NCI-H2196 treated with DMSO at 0.1 percent for 48 hours (cell line): ENCODE measurements at regions not wholly inside any gene's neighbourhood (a gene's known extent, or its start where the extent isn't known, plus 50 kb on each side); places are given as distances from the start of the nearest gene placed in this dataset.
"Not testable (repeated sequence)": the region's sequence is repeated elsewhere in the genome, so short reads cannot be mapped to it uniquely, and the experiment has no call there.

Source experiments
- DNase-seq: peaks from one replicate; lab custom pipeline; 2025; ENCODE audit not compliant: unreplicated experiment; lab: John Stamatoyannopoulos, UW

- DNase-seq = not testable (repeated sequence)
These were observed 243.8 kb upstream of the PROK2 start for GRCh38 chr3:72028726-72029125.

DNA sequence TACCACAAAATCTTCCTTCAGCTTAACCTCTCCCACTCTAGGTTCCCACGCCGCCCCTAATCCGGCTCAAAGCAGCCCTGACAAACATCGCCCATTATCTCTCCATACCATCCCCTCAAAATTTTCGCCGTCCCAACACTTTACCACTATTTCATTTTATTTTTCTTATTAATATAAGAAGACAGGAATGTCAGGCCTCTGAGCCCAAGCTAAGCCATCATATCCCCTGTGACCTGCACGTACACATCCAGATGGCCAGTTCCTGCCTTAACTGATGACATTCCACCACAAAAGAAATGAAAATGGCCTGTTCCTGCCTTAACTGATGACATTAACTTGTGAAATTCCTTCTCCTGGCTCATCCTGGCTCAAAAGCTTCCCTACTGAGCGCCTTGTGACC is 243.4 kb upstream of the PROK2 start:
- DNase-seq = not testable (repeated sequence)

- DNase-seq = not testable (repeated sequence)
These were observed 242.8 kb upstream of the PROK2 start for GRCh38 chr3:72027728-72028127.

DNA sequence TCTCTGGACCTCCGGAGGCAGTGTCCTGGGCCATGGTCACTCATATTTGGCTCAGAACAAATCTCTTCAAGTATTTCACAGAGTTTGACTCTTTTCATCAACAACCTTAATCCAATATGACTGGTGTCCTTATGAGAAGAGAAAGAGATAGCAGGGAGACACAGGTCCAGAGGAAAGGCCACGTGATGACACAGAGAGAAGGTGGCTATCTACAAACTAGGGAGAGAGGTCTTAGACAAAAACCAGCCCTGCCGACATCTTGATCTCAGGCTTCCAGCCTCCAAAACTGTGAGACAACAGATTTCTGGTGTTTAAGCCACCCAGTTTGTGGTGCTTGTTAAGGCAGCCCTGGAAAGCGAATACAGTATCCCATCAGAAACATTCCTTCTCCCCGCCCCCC is 237.1 kb upstream of the PROK2 start:
- no peak for DNase-seq

GRCh38 chr3:72021531-72021930 is 236.6 kb upstream of the PROK2 start:
- DNase-seq = no peak

- DNase-seq = no peak
These were observed 233.5 kb upstream of the PROK2 start for GRCh38 chr3:72018343-72018984.

DNA sequence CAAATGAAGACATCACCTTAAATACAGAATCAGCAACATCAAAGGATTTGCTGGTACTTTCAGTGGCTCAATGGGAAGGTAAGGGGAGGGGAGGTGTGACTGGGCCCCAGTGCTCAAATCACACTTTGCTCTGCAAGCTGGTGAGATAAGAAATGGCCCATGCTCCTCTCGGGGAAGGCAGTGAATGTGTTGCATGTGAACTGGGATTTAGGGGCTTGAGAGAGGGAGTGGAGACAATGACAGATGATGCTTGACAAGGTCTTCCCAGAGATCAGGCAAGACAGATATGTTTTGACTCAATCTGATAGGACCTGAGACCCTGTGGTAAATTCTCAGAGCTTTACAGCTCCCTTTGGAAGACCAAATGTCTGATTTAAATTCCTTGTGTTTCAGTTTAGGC is 233.0 kb upstream of the PROK2 start:
- DNase-seq = no peak

DNA sequence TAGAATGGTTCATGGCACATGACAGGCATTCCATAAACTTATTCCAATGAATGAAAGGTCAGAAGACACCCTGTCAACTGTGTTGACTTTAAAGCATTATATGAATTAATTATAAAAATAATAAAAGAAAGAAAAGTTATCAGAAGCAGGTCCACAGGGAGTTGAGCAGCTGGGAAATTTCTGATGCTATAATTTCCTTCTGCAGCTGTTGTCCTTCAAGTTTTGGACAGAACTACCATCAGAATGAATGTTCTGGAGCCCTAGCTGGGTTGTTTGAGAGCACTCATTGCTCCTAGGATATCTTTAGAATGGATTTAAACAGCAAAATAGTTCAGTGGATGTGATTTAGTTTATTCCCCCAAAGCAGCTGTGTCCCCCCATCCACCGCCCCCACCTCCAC is 232.4 kb upstream of the PROK2 start:
- DNase-seq = no peak

- DNase-seq = no peak
These were observed 230.5 kb upstream of the PROK2 start for GRCh38 chr3:72015463-72015862.

- DNase-seq = no peak
These were observed 228.1 kb upstream of the PROK2 start for GRCh38 chr3:72013084-72013483.

DNA sequence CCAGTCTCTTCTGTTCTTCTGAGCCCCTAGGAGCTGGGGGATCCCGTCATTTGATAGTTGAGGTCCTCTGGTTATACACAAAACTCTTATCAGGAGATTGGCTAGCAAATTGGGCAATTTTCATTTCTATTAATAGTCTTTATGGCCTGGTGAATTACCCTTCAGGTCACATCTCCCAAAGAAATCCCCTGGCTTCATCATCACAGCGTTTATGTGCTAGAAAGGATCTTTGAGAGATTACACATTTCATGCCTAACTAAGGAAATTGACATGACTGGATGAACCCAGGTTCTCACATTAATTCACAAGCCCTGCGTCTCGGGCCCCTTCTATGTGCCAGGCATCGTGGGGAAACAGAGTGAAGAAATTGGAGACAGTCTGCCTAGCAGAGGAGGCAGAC is 227.4 kb upstream of the PROK2 start:
- no peak for DNase-seq

GRCh38 chr3:72011485-72011884 is 226.5 kb upstream of the PROK2 start:
- DNase-seq = no peak

GRCh38 chr3:72009851-72010443 is 225.0 kb upstream of the PROK2 start:
- no peak for DNase-seq

GRCh38 chr3:72008226-72008996 is 223.5 kb upstream of the PROK2 start:
- no peak for DNase-seq

DNA sequence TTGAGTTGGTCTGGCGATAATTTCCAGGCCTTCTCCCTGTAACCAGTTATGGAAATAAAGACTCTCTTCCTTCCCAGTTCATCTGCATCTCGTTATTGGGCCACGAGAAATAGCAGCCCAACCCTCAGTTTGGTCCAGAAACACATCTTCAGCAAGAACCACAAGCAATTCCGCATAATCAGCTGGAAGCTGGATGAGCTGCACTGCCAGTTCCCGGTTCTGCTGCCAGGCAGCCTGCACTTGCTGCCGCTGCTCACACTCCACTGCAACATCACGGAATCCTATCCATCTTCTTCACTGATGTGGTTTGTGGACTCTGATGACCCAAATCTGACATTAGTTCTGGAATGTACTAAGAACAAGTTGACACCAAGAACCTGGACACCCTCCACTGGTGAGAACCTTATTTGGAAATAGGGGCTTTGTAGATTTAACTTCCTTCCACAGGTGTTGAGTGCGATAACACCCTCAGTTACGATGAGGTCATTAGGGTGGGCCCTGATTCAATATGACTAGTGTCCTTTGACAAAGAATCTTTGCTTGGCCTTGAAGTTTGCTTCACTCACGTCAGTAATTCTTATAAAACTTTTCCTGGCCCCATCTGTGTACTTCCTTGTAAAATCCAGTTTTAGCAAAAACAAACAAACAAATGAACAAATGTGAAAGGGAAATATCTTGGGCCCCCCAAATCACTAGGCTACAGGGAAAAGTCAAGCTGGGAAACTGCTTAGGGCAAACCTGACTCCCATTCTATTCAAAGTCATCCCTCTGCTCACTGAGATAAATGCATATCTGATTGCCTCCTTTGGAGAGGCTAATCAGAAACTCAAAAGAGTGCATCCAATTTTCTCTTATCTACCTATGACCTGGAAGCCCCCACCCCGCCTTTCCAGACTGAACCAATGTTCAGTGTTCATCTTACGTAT is 221.9 kb upstream of the PROK2 start:
- no peak for DNase-seq

DNA sequence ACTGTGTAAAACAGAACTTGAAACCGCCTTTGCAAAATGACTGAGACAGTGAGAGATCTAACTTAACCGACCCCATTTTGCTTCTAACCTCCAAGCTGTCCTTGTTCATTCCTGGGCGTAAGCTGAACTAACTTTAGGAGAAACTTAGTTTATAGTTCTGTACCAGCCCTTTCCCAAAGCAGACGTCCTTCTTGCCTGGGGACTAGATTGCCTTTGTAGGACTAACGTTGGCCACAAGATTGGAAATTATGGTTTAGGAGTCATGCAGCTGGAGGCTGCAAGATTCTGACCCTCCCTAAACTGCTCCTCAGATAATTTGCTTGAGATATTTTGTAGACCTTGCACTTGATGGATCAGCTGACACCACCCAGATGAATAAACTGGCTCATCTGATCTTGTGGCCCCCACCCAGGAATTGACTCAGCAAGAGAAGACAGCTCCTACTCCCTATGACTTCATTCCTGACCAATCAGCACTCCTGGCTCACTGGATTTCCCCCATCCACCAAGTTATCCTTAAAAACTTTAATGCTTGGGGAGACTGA is 219.9 kb upstream of the PROK2 start:
- DNase-seq = no peak

DNA sequence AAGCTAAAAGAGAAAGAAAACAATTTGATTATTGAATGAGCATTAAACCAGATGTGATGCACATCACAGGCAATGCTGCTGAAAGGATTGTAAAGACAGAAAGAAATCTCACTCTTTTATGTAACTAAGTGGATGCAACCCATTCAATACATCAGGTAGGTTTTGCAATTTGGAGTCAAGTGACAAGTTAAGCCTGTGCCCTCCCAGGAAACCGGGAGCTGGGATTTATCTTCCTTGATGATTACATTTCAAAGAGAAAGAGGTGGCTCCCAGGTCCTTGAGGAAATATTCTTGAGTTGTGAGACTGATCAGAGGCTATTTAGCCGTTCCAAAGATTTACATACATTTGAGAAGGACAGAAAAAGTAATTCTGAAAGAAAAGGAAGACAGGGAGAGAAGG is 219.0 kb upstream of the PROK2 start:
- DNase-seq = no peak

- no peak for DNase-seq
These were observed 216.8 kb upstream of the PROK2 start for GRCh38 chr3:72001758-72002157.

GRCh38 chr3:71998995-71999673 is 214.2 kb upstream of the PROK2 start:
- no peak for DNase-seq

- DNase-seq = no peak
These were observed 212.2 kb upstream of the PROK2 start for GRCh38 chr3:71997066-71997653.
